Fibroblast of skin of scalp (primary cell): ENCODE measurements at regions not wholly inside any gene's neighbourhood (a gene's known extent, or its start where the extent isn't known, plus 50 kb on each side); places are given as distances from the start of the nearest gene placed in this dataset.

Experiments used
- DNase-seq: peaks from one replicate; pipeline ENCODE4 v3.0.0-alpha.2; 2013

- no peak for DNase-seq
Measured at GRCh38 chr13:100854006-100854405, 179.4 kb upstream of the TMTC4 start.

- no peak for DNase-seq
Measured at GRCh38 chr13:100853434-100853833, 178.8 kb upstream of the TMTC4 start.

GRCh38 chr13:100852146-100852545 lies 177.6 kb upstream of the TMTC4 start:
- DNase-seq = no peak

DNA sequence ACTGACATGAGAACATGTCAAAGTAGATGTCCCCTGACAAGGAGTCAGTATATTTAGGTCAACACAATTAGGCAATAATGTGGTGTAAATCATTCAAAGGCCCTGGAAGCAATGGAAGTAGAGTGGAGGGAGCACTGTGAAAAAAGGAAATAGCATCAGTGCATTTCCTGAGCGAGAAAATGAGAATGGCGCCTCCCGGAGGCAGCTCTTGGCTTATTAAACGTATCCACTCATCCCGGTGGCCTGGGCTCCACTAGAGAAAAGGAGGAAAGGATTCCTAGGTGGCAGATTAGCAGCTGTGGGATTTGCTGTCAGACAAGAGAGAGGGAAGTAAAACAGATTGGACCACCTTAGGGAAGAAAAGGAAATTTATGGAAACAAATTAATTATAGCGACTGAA lies 173.7 kb upstream of the TMTC4 start:
- DNase-seq = no peak

- DNase-seq = no peak
Measured at GRCh38 chr13:100845128-100845757, 170.6 kb upstream of the TMTC4 start.

- DNase-seq = no peak
Measured at GRCh38 chr13:100842136-100842535, 167.5 kb upstream of the TMTC4 start.

DNA sequence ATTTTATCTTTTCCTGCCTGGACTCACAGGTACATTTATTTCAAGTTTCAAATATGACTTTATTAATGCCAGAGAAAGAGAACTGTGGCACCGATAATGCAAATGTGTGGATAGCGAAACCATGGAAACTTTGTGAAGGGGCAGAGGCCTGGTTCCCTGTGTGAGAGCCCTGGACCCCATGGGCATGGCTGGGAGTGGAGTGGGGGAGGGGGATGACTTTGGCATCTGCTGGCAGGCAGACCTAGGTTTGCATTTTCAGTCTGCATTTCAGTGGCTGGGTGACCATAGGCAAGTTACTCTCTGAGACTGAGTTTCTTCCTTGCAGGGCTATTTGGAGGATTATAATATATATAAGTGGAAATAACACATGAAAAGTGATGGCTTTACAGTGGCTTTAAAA lies 163.8 kb upstream of the TMTC4 start:
- no peak for DNase-seq

- no peak for DNase-seq
Measured at GRCh38 chr13:100837631-100838030, 163.0 kb upstream of the TMTC4 start.

DNA sequence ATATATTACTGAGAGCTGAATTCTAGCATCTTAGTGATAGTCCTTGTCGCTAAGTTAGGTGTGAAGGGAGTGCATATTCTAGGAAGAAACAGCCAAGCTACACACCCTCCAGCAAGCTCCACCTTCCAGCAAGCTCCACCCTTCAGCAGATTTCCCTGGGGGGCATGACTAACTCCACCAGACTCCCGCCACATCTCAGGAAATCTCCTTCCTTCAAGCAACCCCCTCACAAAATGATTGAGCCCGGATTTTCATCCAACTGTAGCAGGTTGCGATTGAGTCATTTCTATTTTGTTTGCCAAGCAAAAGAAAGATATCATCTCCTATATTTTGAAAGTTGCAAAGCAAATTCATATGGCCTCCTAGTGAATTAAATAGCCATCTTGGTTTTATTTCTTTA lies 162.1 kb upstream of the TMTC4 start:
- peak; percentile 14 for DNase-seq

DNA sequence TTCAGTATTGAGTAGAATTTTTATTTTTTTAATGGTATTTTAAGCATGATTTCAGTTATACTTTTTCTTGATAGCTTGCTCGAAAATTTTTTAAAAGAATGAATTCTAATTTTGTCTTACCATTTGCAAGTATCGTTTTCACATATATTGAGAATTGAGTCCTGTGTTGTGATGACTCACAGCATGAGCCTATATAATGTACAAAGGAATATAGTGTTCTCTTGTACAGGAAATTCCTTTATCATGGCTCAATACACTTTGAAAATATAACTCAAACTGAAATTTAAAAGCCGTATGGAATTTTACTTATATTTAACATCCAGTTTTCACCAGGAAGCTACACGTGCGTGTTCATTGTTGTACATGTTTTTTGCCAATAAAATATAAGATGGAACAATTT lies 161.1 kb upstream of the TMTC4 start:
- peak; percentile 8 for DNase-seq

GRCh38 chr13:100833427-100833826 lies 158.8 kb upstream of the TMTC4 start:
- no peak for DNase-seq

- no peak for DNase-seq
Measured at GRCh38 chr13:100828226-100828625, 153.6 kb upstream of the TMTC4 start.

- DNase-seq = peak; percentile 3
Measured at GRCh38 chr13:100827489-100828176, 153.0 kb upstream of the TMTC4 start.

DNA sequence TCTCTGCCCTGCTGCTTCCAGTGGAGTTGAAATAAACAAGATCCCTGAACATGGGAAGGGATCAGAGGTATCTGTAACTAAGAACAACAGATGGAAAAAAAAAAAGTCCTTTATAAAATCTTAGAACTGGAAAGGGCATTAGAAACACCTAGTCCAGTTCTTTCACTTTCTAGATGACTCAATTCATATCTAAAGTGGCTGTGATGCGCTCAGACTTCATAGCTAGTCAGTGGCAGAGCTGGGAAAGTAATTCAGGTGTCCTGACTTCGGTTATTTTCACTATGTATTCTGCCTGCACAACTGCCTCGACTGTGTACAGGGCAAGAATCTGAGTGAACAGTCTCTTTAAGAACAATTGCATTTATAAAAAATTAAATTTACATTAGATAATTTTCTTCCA lies 151.8 kb upstream of the TMTC4 start:
- DNase-seq = no peak

- peak; percentile 26 for DNase-seq
Measured at GRCh38 chr13:100825557-100825956, 151.0 kb upstream of the TMTC4 start.

- no peak for DNase-seq
Measured at GRCh38 chr13:100824366-100824765, 149.8 kb upstream of the TMTC4 start.

DNA sequence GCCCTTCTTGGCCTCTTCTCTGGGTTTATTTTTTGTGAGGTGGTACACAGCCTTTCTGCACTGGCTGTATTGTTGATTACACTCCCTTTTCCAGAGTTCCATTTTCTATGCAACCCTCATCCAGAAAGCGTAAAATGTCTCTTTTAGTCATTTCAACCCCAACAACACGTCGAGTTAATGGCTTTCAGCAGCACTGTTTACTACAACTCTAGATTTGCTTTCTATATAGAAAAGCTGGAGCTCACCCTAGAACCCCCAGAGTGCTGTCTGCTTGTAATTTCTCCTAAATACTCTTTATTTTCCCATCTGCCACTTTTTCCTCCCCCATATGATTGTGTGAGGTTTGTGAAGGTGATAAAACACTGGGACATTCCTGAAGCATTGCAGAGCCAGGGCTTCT lies 148.9 kb upstream of the TMTC4 start:
- DNase-seq = no peak

DNA sequence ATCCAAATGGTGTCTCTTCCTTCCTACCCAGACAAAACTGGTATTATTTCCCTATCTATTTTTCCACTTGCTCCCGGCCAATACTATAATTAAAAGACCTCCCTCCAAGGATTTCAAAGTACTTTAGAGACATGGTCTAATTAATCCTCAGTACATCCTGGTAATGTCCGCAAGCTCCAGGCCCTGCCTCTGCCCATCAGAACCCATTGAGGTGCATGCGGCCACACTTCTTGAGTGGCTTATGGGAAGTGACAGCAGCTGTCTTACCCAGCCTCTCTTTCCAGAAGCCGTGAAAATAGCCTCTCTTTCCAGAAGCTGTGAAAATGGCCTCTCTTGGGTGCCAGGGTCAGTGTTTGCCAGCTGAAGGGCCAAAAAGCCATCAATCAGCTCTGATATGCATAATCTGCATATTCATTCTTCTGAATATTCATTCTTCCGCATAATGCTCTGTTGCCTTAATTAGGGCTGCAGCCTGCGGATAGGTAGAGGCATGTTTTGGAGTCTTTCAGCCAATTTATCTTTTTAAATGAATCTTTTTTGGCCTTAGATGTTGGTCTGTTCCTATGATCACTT lies 148.4 kb upstream of the TMTC4 start:
- DNase-seq = no peak

- DNase-seq = no peak
Measured at GRCh38 chr13:100818711-100819110, 144.1 kb upstream of the TMTC4 start.

DNA sequence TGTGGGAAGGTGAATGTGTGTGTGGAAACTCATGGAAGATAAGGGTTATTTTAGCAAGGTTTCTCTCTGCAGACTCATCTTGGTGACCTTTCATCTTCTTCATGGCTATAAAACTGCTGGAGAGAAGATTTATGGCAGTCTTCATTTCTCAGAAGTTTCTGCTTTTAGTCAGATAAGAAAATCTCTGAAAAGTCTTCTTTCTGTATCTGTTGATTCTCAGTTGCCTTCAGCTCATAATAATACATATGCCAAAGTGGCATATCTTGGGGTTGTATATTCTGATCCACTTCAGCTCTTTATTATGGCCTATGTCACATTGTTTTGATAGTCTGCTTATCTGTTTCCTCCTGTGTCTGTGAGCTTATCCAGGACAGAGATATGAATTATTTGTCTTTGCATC lies 143.3 kb upstream of the TMTC4 start:
- DNase-seq = no peak

- no peak for DNase-seq
Measured at GRCh38 chr13:100815476-100816046, 141.0 kb upstream of the TMTC4 start.

- DNase-seq = no peak
Measured at GRCh38 chr13:100812982-100813584, 138.5 kb upstream of the TMTC4 start.

- no peak for DNase-seq
Measured at GRCh38 chr13:100811928-100812327, 137.3 kb upstream of the TMTC4 start.
